GM12875 (cell line): ENCODE measurements at regions not wholly inside any gene's neighbourhood (a gene's known extent, or its start where the extent isn't known, plus 50 kb on each side); places are given as distances from the start of the nearest gene placed in this dataset.
"Not testable (repeated sequence)": the region's sequence is repeated elsewhere in the genome, so short reads cannot be mapped to it uniquely, and the experiment has no call there.

Source experiments
- H3K4me3 ChIP-seq: one replicate; pipeline ENCODE4 v1.5.1; 2011; ENCODE audit warnings: low read depth, low read length, control low read depth
- TF ChIP-seq, protein P1 (sequence below): IDR thresholded peaks from 2 replicates; pipeline ENCODE4 v1.5.1; 2011; ENCODE audit warnings: low read depth, mild to moderate bottlenecking, control low read depth, inconsistent platforms, low read length, moderate library complexity, borderline replicate concordance; ENCODE audit not compliant: insufficient read depth

DNA sequence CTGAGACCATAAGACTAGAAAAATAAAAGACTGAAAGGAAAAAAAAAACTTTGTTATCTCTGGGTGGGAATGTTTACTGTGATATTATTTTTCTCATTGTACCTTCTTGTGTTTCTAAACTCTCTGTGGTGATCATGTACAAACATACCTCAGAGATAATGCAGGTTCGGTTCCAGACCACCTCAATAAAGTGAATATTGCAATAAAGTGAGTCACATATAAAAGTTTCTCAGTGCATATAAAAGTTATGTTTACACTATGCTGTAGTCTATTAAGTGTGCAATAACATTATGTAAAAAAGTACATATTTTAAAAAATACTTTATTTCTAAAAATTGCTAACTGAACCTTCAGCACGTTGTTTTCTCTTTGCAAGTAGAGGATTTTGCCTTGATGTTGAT lies 137.5 kb downstream of the CENPF start:
- TF ChIP-seq, protein P1, sequence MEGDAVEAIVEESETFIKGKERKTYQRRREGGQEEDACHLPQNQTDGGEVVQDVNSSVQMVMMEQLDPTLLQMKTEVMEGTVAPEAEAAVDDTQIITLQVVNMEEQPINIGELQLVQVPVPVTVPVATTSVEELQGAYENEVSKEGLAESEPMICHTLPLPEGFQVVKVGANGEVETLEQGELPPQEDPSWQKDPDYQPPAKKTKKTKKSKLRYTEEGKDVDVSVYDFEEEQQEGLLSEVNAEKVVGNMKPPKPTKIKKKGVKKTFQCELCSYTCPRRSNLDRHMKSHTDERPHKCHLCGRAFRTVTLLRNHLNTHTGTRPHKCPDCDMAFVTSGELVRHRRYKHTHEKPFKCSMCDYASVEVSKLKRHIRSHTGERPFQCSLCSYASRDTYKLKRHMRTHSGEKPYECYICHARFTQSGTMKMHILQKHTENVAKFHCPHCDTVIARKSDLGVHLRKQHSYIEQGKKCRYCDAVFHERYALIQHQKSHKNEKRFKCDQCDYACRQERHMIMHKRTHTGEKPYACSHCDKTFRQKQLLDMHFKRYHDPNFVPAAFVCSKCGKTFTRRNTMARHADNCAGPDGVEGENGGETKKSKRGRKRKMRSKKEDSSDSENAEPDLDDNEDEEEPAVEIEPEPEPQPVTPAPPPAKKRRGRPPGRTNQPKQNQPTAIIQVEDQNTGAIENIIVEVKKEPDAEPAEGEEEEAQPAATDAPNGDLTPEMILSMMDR = no peak

DNA sequence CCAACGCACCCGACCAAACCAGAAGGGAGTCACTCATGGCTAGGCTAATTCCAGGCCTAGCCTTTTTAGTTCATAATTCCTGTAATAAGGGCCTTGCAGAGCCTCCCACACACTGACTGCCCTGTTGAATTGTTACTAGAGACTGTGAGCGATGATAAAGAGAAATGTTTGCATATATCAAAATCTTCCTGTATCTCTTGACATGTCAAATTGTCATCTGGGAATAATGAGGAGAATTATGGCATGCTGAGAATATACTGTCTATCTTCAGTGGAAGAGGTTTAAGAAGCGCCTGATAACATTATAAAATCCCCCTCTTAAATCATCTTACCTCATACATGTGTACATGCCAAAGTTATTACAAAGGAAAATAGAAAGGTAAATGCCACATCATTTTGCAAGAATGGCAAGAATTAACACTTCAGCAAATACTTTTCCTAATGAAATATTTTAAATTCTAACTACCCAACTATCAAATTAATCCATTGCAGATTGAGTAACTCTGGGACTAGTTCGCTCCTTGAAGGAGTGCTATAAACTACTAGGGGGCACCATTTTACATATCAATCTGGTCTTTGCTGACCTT lies 144.1 kb downstream of the CENPF start:
- H3K4me3 ChIP-seq = no peak overlapping the region
- TF ChIP-seq, protein P1 = no peak

More for the DNA sequence above, 137.5 kb downstream of the CENPF start:
- no peak overlapping the region for H3K4me3 ChIP-seq

DNA sequence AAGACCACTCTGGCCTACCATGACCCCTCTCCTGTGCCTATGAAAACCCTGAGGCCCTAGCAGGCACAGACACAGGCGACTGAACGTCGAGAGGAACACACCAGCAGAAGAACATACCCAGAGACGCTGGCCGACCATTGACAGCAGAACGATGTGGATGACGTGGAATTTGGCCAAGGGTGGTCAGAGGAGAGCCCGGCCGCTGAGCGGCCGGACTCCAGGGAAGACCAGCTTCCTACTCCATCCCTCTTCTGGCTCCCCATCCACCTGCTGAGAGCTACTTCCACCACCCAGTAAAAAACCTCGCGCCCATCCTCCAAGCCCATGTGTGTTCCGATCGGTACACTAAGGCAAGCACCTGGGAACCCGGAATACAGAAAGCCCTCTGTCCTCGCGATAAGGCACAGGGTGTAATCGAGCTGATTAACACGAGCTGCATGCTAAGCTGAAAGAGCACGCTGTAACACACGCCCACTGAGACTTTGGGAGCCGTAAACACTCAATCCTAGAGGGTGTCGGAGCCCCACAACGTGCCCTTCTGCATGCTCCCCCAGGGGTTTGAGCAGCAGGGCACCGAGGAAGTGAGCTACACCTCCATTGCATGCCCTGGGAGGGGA lies 150.3 kb downstream of the CENPF start:
- H3K4me3 ChIP-seq = no peak overlapping the region
- TF ChIP-seq, protein P1 = no peak

DNA sequence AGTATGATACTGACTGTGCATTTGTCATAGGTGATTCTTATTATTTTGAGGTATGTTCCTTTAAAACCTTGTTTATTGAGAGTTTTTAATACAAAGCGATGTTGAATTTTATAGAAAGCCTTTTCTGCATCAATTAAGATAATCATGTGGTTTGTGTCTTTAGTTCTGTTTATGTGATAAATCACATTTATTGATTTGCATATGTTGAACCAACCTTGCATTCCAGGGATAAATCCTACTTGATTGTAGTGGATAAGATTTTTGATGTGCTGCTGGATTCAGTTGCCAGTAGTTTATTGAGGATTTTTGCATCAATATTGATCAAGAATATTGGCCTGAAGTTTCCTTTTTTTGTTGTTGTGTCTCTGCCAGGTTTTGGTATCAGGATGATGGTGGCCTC lies 158.0 kb downstream of the CENPF start:
- H3K4me3 ChIP-seq = no peak overlapping the region
- TF ChIP-seq, protein P1 = no peak

DNA sequence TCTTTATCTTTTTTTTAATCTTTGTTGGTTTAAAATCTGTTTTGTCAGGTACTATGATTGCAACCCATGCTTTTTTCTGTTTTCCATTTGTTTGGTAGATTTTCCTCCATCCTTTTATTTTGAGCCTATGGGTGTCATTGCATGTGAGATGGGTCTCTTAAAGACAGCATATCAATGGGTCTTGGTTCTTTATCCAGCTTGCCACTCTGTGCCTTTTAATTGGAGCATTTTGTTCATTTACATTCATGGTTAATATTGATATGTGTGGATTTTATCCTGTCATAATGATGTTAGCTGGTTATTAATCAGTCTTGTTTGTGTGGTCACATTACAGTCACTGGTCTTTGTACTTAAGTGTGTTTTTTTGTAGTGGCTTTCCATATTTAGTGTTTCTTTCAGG lies 159.9 kb downstream of the CENPF start:
- TF ChIP-seq, protein P1 = no peak
- H3K4me3 ChIP-seq = no peak overlapping the region

DNA sequence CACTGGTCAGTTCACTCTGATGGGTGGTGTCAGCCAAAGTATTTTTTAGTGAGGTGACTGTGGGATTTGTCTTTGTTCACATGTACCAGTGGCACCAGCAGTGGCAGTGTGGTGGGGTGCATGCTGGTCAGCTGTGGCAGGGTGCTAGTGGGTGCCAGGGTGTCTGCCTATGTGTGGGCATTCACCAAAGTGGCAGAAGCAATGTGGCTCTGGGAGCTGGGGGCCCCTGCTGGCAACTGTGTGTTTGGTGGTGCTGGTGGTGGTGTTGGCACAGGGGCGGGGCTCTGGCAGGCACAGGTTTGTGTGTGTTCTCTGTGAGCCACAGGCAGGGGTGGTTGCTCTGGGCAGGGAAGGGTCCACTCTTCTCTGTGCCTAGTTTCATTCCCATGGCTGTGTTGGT lies 161.5 kb downstream of the CENPF start:
- TF ChIP-seq, protein P1 = no peak
- H3K4me3 ChIP-seq = no peak overlapping the region

DNA sequence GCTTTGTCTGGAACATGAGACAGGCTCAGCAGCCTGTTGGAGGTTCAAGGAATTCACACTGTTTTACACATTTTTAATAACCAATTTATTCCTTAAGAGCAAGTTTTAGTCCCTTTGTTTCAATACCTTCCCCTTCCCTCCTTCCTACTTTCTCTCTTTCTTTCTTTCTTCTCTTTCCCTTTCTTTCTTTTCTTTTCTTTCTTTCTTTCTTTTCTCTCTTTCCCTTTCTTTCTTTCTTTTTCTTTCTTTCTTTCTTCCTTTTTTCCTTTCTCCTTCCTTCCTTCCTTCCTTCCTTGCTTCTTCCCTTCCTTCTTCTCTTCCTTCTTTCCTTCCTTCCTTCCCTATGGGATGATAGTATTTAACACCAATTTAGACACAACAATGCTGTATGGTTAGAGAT lies 164.2 kb downstream of the CENPF start:
- TF ChIP-seq, protein P1 = no peak
- H3K4me3 ChIP-seq = no peak overlapping the region

DNA sequence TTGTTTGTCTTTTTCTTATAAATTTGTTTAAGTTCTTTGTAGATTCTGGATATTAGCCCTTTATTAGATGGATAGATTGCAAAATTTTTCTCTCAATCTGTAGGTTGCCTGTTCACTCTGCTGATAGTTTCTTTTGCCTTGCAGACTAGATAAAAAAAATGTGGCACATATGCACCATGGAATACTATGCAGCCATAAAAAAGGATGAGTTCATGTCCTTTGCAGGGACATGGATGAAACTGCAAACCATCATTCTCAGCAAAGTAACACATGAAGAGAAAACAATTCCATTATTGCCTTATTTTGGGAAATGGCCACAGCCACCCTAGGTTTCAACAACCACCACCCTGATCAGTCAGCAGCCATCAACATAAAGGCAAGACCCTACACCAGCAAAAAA lies 166.7 kb downstream of the CENPF start:
- not testable (repeated sequence) for H3K4me3 ChIP-seq
